H1 (cell line): ENCODE measurements at regions not wholly inside any gene's neighbourhood (a gene's known extent, or its start where the extent isn't known, plus 50 kb on each side); places are given as distances from the start of the nearest gene placed in this dataset.

Experiments used
- CHD1 ChIP-seq: IDR thresholded peaks from 2 replicates; pipeline ENCODE4 v1.6.1; 2012; ENCODE audit warnings: low read depth, low read length, improper control_type of control experiment

GRCh38 chr4:96767815-96768480 lies 928.1 kb downstream of the PDHA2 start (continued):
- no peak for TF ChIP-seq CHD1
